CD4-positive, CD25-positive, alpha-beta regulatory T cell (primary cell): ENCODE measurements at regions not wholly inside any gene's neighbourhood (a gene's known extent, or its start where the extent isn't known, plus 50 kb on each side); places are given as distances from the start of the nearest gene placed in this dataset.

Experiments used
- ATAC-seq, 2 donors: fragments of 150-1000 bp; cut with Tn5 transposase; one replicate each; pipeline ENCODE4 v1.10.0; 2021; ENCODE audit warnings: low read depth in 2 of 2, moderate number of reproducible peaks in 2 of 2, moderate library complexity in 1 of 2
- DNase-seq, 3 donors: peaks; one replicate each; pipeline versions ENCODE4 v3.0.0 to v3.0.0-alpha.2; 2012 to 2022; ENCODE audit warnings: mixed read lengths in 1 of 3
- H3K27ac ChIP-seq: one replicate; pipeline ENCODE4 v1.7.0; 2013; ENCODE audit warnings: mild to moderate bottlenecking, low read length; ENCODE audit not compliant: insufficient read depth, poor library complexity, severe bottlenecking
- H3K27me3 ChIP-seq: one replicate; pipeline ENCODE4 v1.7.0; 2013; ENCODE audit warnings: low read length; ENCODE audit not compliant: control insufficient read depth, insufficient read depth
- H3K36me3 ChIP-seq: one replicate; pipeline ENCODE4 v1.7.0; 2013; ENCODE audit warnings: mild to moderate bottlenecking, low read length, moderate library complexity; ENCODE audit not compliant: control insufficient read depth, insufficient read depth
- H3K4me1 ChIP-seq: 2 replicates; pipeline ENCODE4 v1.7.0; 2013; ENCODE audit warnings: mild to moderate bottlenecking, low read length; ENCODE audit not compliant: insufficient read depth, control insufficient read depth, poor library complexity, severe bottlenecking
- H3K4me3 ChIP-seq: one replicate; pipeline ENCODE4 v1.7.0; 2013; ENCODE audit warnings: low read depth, mild to moderate bottlenecking, low read length, moderate library complexity
- H3K9me3 ChIP-seq, 2 experiments: 1 replicate in 1 of 2; 2 replicates in 1 of 2; pipeline ENCODE4 v1.7.0; 2013; ENCODE audit warnings: low read length in 2 of 2, mild to moderate bottlenecking in 1 of 2, moderate library complexity in 1 of 2; ENCODE audit not compliant: control insufficient read depth in 2 of 2
- H3K27ac Mint-ChIP-seq, 3 donors: one replicate each; pipeline ENCODE4 v1.8.0; 2020 to 2022; ENCODE audit warnings: mild to moderate bottlenecking in 3 of 3, mixed read lengths in 3 of 3, moderate library complexity in 2 of 3
- H3K27me3 Mint-ChIP-seq: one replicate; pipeline ENCODE4 v1.8.0; 2022; ENCODE audit warnings: mild to moderate bottlenecking, mixed read lengths
- H3K36me3 Mint-ChIP-seq: one replicate; pipeline ENCODE4 v1.8.0; 2020; ENCODE audit warnings: mixed read lengths
- H3K4me1 Mint-ChIP-seq, 4 donors: one replicate each; pipeline ENCODE4 v1.8.0; 2020 to 2022; ENCODE audit warnings: mixed read lengths in 4 of 4, mild to moderate bottlenecking in 1 of 4
- H3K4me3 Mint-ChIP-seq, 4 donors: one replicate each; pipeline ENCODE4 v1.8.0; 2020 to 2022; ENCODE audit warnings: mild to moderate bottlenecking in 4 of 4, mixed read lengths in 4 of 4, moderate library complexity in 3 of 4
- H3K9me3 Mint-ChIP-seq, 7 donors: one replicate each; pipeline ENCODE4 v1.8.0; 2020 to 2022; ENCODE audit warnings: mixed read lengths in 7 of 7, mild to moderate bottlenecking in 3 of 7, moderate library complexity in 2 of 7

- H3K4me1 Mint-ChIP-seq: no peaks in the 10 kb centered on the region
- Histone ChIP-seq H3K4me3 (no peak overlapping the region), H3K27ac (no peak overlapping the region), H3K9me3 (no peaks in the 10 kb centered on the region), H3K36me3 (no peaks in the 10 kb centered on the region), H3K27me3 (no peaks in the 10 kb centered on the region), H3K4me1 (no peaks in the 10 kb centered on the region)
- H3K36me3 Mint-ChIP-seq: no peaks in the 10 kb centered on the region
- peaks cover 4% of the 10 kb centered on the region for H3K27me3 Mint-ChIP-seq
- H3K4me3 Mint-ChIP-seq: no peak overlapping the region
- H3K9me3 Mint-ChIP-seq: peaks cover 0 to 3% (median 0%) of the 10 kb centered on the region in 7 donors
- ATAC-seq (no peak), DNase-seq (no peak)
- H3K27ac Mint-ChIP-seq: no peak overlapping the region
Measured at GRCh38 chr2:16581241-16581640, 84.4 kb downstream of the CYRIA start.

- no peak overlapping the region for H3K4me3 Mint-ChIP-seq
Measured at GRCh38 chr2:16578081-16578480, 87.6 kb downstream of the CYRIA start.

DNA sequence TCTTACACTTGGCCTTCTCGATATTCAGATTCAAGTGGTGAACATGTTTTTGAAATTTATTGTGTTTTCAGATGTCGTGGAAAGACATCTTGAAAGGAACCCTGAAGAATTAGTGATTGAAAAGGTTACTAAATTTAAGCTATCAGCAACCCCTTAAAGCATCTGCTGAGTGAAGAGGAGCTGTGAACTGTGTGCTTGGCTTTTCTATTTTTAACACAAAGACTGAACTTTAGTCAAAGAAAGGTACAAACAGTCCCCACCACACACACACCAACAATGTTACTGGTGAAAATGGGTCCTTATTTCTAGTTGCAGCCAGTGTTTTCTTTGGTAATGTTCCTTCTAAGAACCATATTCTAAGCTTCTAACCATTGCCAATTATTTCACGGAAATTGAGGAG lies 95.1 kb downstream of the CYRIA start:
- Mint-ChIP-seq H3K27me3 (no peaks in the 10 kb centered on the region), H3K36me3 (no peaks in the 10 kb centered on the region), H3K27ac (no peak overlapping the region), H3K4me3 (no peak overlapping the region), H3K9me3 (peaks cover 0 to 7% (median 3%) of the 10 kb centered on the region in 7 donors), H3K4me1 (no peaks in the 10 kb centered on the region)
- Histone ChIP-seq H3K27me3 (no peaks in the 10 kb centered on the region), H3K4me1 (no peaks in the 10 kb centered on the region), H3K4me3 (no peak overlapping the region), H3K9me3 (no peaks in the 10 kb centered on the region), H3K27ac (no peak overlapping the region), H3K36me3 (no peaks in the 10 kb centered on the region)
- DNase-seq (no peak), ATAC-seq (no peak)

More at GRCh38 chr2:16578081-16578480, 87.6 kb downstream of the CYRIA start:
- H3K27me3 ChIP-seq: no peaks in the 10 kb centered on the region
- no peak overlapping the region for H3K27ac Mint-ChIP-seq
- no peak overlapping the region for H3K27ac ChIP-seq
- H3K9me3 Mint-ChIP-seq: peaks cover 1 to 9% (median 2%) of the 10 kb centered on the region in 7 donors
- no peaks in the 10 kb centered on the region for H3K36me3 Mint-ChIP-seq
- ATAC-seq: no peak
- H3K4me1 Mint-ChIP-seq: no peaks in the 10 kb centered on the region
- no peaks in the 10 kb centered on the region for H3K9me3 ChIP-seq
- H3K4me3 ChIP-seq: no peak overlapping the region
- no peaks in the 10 kb centered on the region for H3K27me3 Mint-ChIP-seq
- no peaks in the 10 kb centered on the region for H3K4me1 ChIP-seq
- DNase-seq: no peak
- H3K36me3 ChIP-seq: no peaks in the 10 kb centered on the region

- ATAC-seq (no peak), DNase-seq (no peak)
- Mint-ChIP-seq H3K27me3 (no peaks in the 10 kb centered on the region), H3K4me1 (no peaks in the 10 kb centered on the region), H3K4me3 (no peak overlapping the region), H3K27ac (no peak overlapping the region), H3K36me3 (no peaks in the 10 kb centered on the region), H3K9me3 (peaks cover 0 to 6% (median 2%) of the 10 kb centered on the region in 7 donors)
- Histone ChIP-seq H3K9me3 (no peaks in the 10 kb centered on the region), H3K27me3 (no peaks in the 10 kb centered on the region), H3K27ac (no peak overlapping the region), H3K4me1 (no peaks in the 10 kb centered on the region), H3K36me3 (no peaks in the 10 kb centered on the region), H3K4me3 (no peak overlapping the region)
Measured at GRCh38 chr2:16568998-16569784, 96.4 kb downstream of the CYRIA start.

- H3K9me3 ChIP-seq: no peaks in the 10 kb centered on the region
- Mint-ChIP-seq H3K36me3 (no peaks in the 10 kb centered on the region), H3K4me3 (no peak overlapping the region), H3K9me3 (no peaks in the 10 kb centered on the region), H3K4me1 (no peaks in the 10 kb centered on the region), H3K27me3 (no peaks in the 10 kb centered on the region), H3K27ac (no peak overlapping the region)
- H3K4me1 ChIP-seq: no peaks in the 10 kb centered on the region
- no peak overlapping the region for H3K27ac ChIP-seq
- ATAC-seq: no peak
- no peak for DNase-seq
- no peaks in the 10 kb centered on the region for H3K27me3 ChIP-seq
- no peak overlapping the region for H3K4me3 ChIP-seq
- no peaks in the 10 kb centered on the region for H3K36me3 ChIP-seq
Measured at GRCh38 chr2:16566701-16567100, 98.9 kb downstream of the CYRIA start.

GRCh38 chr2:16565481-16565880 lies 100.2 kb downstream of the CYRIA start:
- no peak overlapping the region for H3K27ac ChIP-seq
- no peaks in the 10 kb centered on the region for H3K27me3 ChIP-seq
- H3K36me3 ChIP-seq: no peaks in the 10 kb centered on the region
- no peaks in the 10 kb centered on the region for H3K9me3 ChIP-seq
- Mint-ChIP-seq H3K9me3 (no peaks in the 10 kb centered on the region), H3K27ac (no peak overlapping the region), H3K4me3 (no peak overlapping the region), H3K4me1 (no peaks in the 10 kb centered on the region), H3K36me3 (no peaks in the 10 kb centered on the region), H3K27me3 (no peaks in the 10 kb centered on the region)
- no peak for ATAC-seq
- H3K4me3 ChIP-seq: no peak overlapping the region
- H3K4me1 ChIP-seq: no peaks in the 10 kb centered on the region
- DNase-seq: no peak

- Mint-ChIP-seq H3K27ac (no peak overlapping the region), H3K4me1 (no peaks in the 10 kb centered on the region), H3K4me3 (no peak overlapping the region), H3K36me3 (no peaks in the 10 kb centered on the region), H3K9me3 (no peaks in the 10 kb centered on the region), H3K27me3 (no peaks in the 10 kb centered on the region)
- Histone ChIP-seq H3K4me3 (no peak overlapping the region), H3K4me1 (no peaks in the 10 kb centered on the region), H3K36me3 (no peaks in the 10 kb centered on the region), H3K27me3 (no peaks in the 10 kb centered on the region), H3K27ac (no peak overlapping the region), H3K9me3 (no peaks in the 10 kb centered on the region)
- DNase-seq (no peak), ATAC-seq (no peak)
Measured at GRCh38 chr2:16561676-16562075, 104.0 kb downstream of the CYRIA start.

DNA sequence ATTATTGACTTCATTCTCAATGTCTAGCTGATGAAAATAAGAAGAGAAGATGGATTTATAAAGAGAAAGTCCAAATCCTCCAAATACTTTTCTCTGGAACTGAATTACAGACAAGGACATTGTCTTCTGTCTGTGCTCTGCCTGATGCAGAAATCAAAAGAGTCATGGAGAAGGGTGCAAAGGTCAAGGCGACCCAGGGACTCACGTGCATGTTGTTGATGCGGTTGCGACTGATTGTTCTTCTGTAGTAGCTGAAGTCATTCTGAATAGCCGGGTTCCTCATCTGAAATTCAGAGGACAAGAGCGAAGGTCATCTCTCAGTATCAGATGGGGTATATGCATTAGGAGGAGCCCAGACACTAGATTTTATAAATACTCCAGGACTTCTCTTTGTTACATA lies 104.4 kb downstream of the CYRIA start:
- no peak for ATAC-seq
- Mint-ChIP-seq H3K27me3 (no peaks in the 10 kb centered on the region), H3K27ac (no peak overlapping the region), H3K4me1 (no peaks in the 10 kb centered on the region), H3K36me3 (no peaks in the 10 kb centered on the region), H3K4me3 (no peak overlapping the region), H3K9me3 (no peaks in the 10 kb centered on the region)
- no peak overlapping the region for H3K4me3 ChIP-seq
- no peaks in the 10 kb centered on the region for H3K9me3 ChIP-seq
- no peaks in the 10 kb centered on the region for H3K4me1 ChIP-seq
- no peak overlapping the region for H3K27ac ChIP-seq
- H3K27me3 ChIP-seq: no peaks in the 10 kb centered on the region
- H3K36me3 ChIP-seq: no peaks in the 10 kb centered on the region
- no peak for DNase-seq
